GM12872 (cell line): ENCODE measurements at regions not wholly inside any gene's neighbourhood (a gene's known extent, or its start where the extent isn't known, plus 50 kb on each side); places are given as distances from the start of the nearest gene placed in this dataset.

Source experiments
- TF ChIP-seq, protein P1 (sequence below): IDR thresholded peaks from 3 replicates; pipeline ENCODE4 v1.5.1; 2011; ENCODE audit warnings: low read depth, mild to moderate bottlenecking, low read length, moderate library complexity; ENCODE audit not compliant: insufficient read depth

DNA sequence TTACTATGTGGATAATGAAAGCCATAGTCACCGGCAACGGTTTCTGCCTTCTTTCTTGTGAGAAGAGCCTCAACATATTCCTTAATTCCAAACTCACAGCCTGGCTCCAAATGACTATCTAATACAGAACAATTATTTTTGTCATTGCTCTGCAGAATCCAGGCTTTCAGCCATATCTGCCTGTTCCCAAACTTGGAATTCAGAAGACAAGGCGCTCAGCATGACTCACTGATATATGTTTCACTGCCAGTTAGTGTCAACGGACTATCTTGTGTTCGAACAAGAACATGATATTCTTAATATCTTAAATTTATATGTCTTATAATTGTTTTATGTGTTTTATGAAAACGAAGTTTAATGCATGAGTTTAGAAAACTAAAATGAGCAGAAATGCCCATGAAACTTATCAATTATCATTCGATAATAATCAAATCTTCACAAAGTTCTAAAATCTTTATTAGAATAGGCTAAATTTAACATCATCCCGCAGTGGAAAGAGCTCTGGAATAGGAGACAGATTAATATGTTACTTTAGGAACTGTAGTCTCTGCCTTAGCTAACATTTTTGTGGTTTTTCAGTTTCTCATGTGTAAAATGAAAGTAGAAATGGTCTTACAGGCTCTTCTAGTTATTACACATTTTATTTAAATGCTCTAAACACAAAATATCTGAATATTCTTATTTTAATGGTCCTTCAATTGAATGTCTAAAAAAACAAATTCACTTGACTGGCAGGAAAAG, 669.3 kb upstream of the GJE1 start:
- TF ChIP-seq, protein P1, sequence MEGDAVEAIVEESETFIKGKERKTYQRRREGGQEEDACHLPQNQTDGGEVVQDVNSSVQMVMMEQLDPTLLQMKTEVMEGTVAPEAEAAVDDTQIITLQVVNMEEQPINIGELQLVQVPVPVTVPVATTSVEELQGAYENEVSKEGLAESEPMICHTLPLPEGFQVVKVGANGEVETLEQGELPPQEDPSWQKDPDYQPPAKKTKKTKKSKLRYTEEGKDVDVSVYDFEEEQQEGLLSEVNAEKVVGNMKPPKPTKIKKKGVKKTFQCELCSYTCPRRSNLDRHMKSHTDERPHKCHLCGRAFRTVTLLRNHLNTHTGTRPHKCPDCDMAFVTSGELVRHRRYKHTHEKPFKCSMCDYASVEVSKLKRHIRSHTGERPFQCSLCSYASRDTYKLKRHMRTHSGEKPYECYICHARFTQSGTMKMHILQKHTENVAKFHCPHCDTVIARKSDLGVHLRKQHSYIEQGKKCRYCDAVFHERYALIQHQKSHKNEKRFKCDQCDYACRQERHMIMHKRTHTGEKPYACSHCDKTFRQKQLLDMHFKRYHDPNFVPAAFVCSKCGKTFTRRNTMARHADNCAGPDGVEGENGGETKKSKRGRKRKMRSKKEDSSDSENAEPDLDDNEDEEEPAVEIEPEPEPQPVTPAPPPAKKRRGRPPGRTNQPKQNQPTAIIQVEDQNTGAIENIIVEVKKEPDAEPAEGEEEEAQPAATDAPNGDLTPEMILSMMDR, result no peak

DNA sequence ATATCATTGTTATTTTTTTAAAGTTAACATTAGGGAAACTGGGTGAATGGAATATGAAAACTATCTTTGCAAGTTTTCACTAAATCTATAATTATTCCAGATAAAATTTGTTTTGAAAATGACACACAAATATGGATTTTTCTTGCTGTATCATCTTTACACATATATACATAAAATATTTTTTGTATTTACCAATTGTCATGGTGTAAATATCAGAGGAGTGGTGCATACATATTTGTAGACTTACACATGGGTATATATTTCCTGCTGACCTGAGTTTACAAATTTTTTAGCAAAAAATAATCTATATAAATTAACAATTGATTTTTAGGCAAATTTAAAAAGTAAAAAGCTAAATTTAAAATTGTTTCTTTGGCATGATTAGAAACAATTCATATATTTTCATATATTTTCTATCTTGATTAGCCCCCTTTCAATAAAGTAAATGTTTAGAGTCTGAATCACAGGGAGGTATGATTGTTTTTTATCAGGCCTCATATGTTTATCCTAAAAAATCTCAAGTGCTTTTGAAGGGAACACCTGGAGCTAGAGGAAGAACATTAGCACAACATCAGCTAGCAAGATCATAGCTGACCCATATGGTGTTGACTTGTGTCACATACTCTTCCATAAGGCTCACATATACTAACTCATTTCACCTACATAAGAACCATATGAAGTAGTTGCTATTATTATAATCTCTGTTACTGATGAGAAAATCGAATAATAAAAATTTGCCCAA, 671.8 kb upstream of the GJE1 start:
- TF ChIP-seq, protein P1, result no peak

DNA sequence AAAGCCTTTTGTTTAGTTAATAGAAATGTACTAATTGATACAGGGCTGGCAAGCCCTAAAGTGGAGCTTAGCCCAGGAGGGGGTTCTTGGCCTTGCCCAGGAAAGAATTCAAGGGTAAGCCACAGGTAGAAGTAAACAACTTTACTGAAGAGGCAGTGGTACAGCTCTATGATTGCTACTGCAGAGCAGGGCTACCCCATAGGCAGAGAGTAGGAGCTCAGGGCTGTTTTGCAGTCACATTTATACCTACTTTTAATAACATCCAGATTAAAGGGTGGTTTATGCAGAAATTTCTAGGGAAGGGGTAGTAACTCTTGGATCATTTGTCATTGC, 680.4 kb upstream of the GJE1 start:
- TF ChIP-seq, protein P1, result no peak

GRCh38 chr6:141451511-141452353, 681.0 kb upstream of the GJE1 start:
- TF ChIP-seq, protein P1, result no peak

- TF ChIP-seq, protein P1, result no peak
These were observed 681.6 kb upstream of the GJE1 start for GRCh38 chr6:141451181-141451510.

GRCh38 chr6:141445928-141446628, 686.6 kb upstream of the GJE1 start:
- TF ChIP-seq, protein P1, result no peak
